Muscle layer of colon (tissue), 2 donors: ENCODE measurements at regions not wholly inside any gene's neighbourhood (a gene's known extent, or its start where the extent isn't known, plus 50 kb on each side); places are given as distances from the start of the nearest gene placed in this dataset.
A peak's percentile ranks its signal among the peaks of the same experiment; 100 is the strongest.
"Not testable (repeated sequence)": the region's sequence is repeated elsewhere in the genome, so short reads cannot be mapped to it uniquely, and the experiment has no call there.

Source experiments
- H3K27ac ChIP-seq: one replicate; pipeline ENCODE4 v1.7.0; 2013; ENCODE audit warnings: low read depth, mild to moderate bottlenecking, low read length, moderate library complexity
- H3K27me3 ChIP-seq, 2 donors: one replicate each; pipeline ENCODE4 v1.7.0; 2013; ENCODE audit warnings: low read length in 2 of 2, mild to moderate bottlenecking in 2 of 2; ENCODE audit not compliant: insufficient read depth in 2 of 2, control insufficient read depth in 1 of 2
- H3K36me3 ChIP-seq: one replicate; pipeline ENCODE4 v1.7.0; 2013; ENCODE audit warnings: mild to moderate bottlenecking, low read length; ENCODE audit not compliant: insufficient read depth
- H3K4me1 ChIP-seq: one replicate; pipeline ENCODE4 v1.7.0; 2013; ENCODE audit warnings: mild to moderate bottlenecking, low read length; ENCODE audit not compliant: insufficient read depth
- H3K4me3 ChIP-seq, 2 donors: one replicate each; pipeline ENCODE4 v1.7.0; 2013; ENCODE audit warnings: low read length in 2 of 2, low read depth in 1 of 2, mild to moderate bottlenecking in 1 of 2, moderate library complexity in 1 of 2
- H3K9ac ChIP-seq: one replicate; pipeline ENCODE4 v1.7.0; 2013; ENCODE audit warnings: low read length
- H3K9me3 ChIP-seq: one replicate; pipeline ENCODE4 v1.7.0; 2013; ENCODE audit warnings: mild to moderate bottlenecking, low read length
- donor health status: abdominal sarcoma.
- donor health status: Adenocarcinoma of cecum.

- Histone ChIP-seq H3K27me3 (no peaks in the 10 kb centered on the region), H3K27ac (no peak overlapping the region)
Observed at GRCh38 chr2:12549641-12550040, 167.1 kb upstream of the TRIB2 start.

GRCh38 chr2:12552092-12552491 lies 164.6 kb upstream of the TRIB2 start:
- no peaks in the 10 kb centered on the region for H3K27me3 ChIP-seq
- no peaks in the 10 kb centered on the region for H3K36me3 ChIP-seq
- no peak overlapping the region for H3K4me3 ChIP-seq
- no peak overlapping the region for H3K9ac ChIP-seq
- H3K9me3 ChIP-seq: no peaks in the 10 kb centered on the region
- H3K27ac ChIP-seq: no peak overlapping the region
- peaks cover 8% of the 10 kb centered on the region for H3K4me1 ChIP-seq

More at GRCh38 chr2:12549641-12550040, 167.1 kb upstream of the TRIB2 start:
- H3K36me3 ChIP-seq: no peaks in the 10 kb centered on the region
- H3K9ac ChIP-seq: no peak overlapping the region
- no peaks in the 10 kb centered on the region for H3K9me3 ChIP-seq
- no peak overlapping the region for H3K4me3 ChIP-seq
- peaks cover 3% of the 10 kb centered on the region for H3K4me1 ChIP-seq

- Histone ChIP-seq H3K4me1 (peaks cover 8% of the 10 kb centered on the region), H3K27me3 (no peaks in the 10 kb centered on the region), H3K9me3 (no peaks in the 10 kb centered on the region), H3K9ac (no peak overlapping the region), H3K36me3 (no peaks in the 10 kb centered on the region), H3K27ac (peak overlapping the region; percentile 22), H3K4me3 (no peak overlapping the region)
Observed at GRCh38 chr2:12554224-12555011, 162.3 kb upstream of the TRIB2 start.

- H3K4me1 ChIP-seq: peaks cover 8% of the 10 kb centered on the region
- no peaks in the 10 kb centered on the region for H3K27me3 ChIP-seq
Observed at GRCh38 chr2:12555012-12555645, 161.6 kb upstream of the TRIB2 start.

GRCh38 chr2:12556762-12557161 lies 160.0 kb upstream of the TRIB2 start:
- Histone ChIP-seq H3K27me3 (no peaks in the 10 kb centered on the region), H3K9me3 (no peaks in the 10 kb centered on the region), H3K27ac (no peak overlapping the region), H3K4me3 (no peak overlapping the region), H3K9ac (no peak overlapping the region), H3K4me1 (peaks cover 8% of the 10 kb centered on the region), H3K36me3 (no peaks in the 10 kb centered on the region)

More at GRCh38 chr2:12555012-12555645, 161.6 kb upstream of the TRIB2 start:
- H3K36me3 ChIP-seq: no peaks in the 10 kb centered on the region
- H3K4me3 ChIP-seq: no peak overlapping the region
- H3K9me3 ChIP-seq: no peaks in the 10 kb centered on the region
- peak overlapping the region; percentile 22 for H3K27ac ChIP-seq
- no peak overlapping the region for H3K9ac ChIP-seq

GRCh38 chr2:12557688-12558087 lies 159.0 kb upstream of the TRIB2 start:
- H3K36me3 ChIP-seq: no peaks in the 10 kb centered on the region
- H3K9ac ChIP-seq: no peak overlapping the region
- no peak overlapping the region for H3K4me3 ChIP-seq
- H3K4me1 ChIP-seq: peaks cover 8% of the 10 kb centered on the region
- H3K27me3 ChIP-seq: no peaks in the 10 kb centered on the region
- H3K9me3 ChIP-seq: no peaks in the 10 kb centered on the region
- no peak overlapping the region for H3K27ac ChIP-seq

- Histone ChIP-seq H3K4me1 (peaks cover 8% of the 10 kb centered on the region), H3K9me3 (no peaks in the 10 kb centered on the region), H3K4me3 (no peak overlapping the region), H3K36me3 (no peaks in the 10 kb centered on the region), H3K27ac (no peak overlapping the region), H3K27me3 (no peaks in the 10 kb centered on the region), H3K9ac (no peak overlapping the region)
Observed at GRCh38 chr2:12558519-12558918, 158.2 kb upstream of the TRIB2 start.

GRCh38 chr2:12560618-12561017 lies 156.1 kb upstream of the TRIB2 start:
- no peak overlapping the region for H3K27ac ChIP-seq
- no peaks in the 10 kb centered on the region for H3K4me1 ChIP-seq
- no peak overlapping the region for H3K4me3 ChIP-seq
- H3K27me3 ChIP-seq: no peaks in the 10 kb centered on the region
- H3K36me3 ChIP-seq: no peaks in the 10 kb centered on the region
- H3K9ac ChIP-seq: no peak overlapping the region
- no peaks in the 10 kb centered on the region for H3K9me3 ChIP-seq

- H3K9ac ChIP-seq: no peak overlapping the region
- no peaks in the 10 kb centered on the region for H3K4me1 ChIP-seq
- H3K4me3 ChIP-seq: no peak overlapping the region
- H3K27ac ChIP-seq: no peak overlapping the region
- no peaks in the 10 kb centered on the region for H3K27me3 ChIP-seq
- no peaks in the 10 kb centered on the region for H3K9me3 ChIP-seq
- no peaks in the 10 kb centered on the region for H3K36me3 ChIP-seq
Observed at GRCh38 chr2:12567411-12567810, 149.3 kb upstream of the TRIB2 start.

GRCh38 chr2:12569510-12569909 lies 147.2 kb upstream of the TRIB2 start:
- H3K27me3 ChIP-seq, H3K36me3 ChIP-seq, H3K4me1 ChIP-seq, H3K4me3 ChIP-seq, H3K9ac ChIP-seq, H3K27ac ChIP-seq, H3K9me3 ChIP-seq: not testable (repeated sequence)

GRCh38 chr2:12569929-12570328 lies 146.8 kb upstream of the TRIB2 start:
- H3K4me3 ChIP-seq, H3K9ac ChIP-seq, H3K36me3 ChIP-seq, H3K27me3 ChIP-seq, H3K27ac ChIP-seq, H3K4me1 ChIP-seq, H3K9me3 ChIP-seq: not testable (repeated sequence)

- Histone ChIP-seq H3K4me1 (no peaks in the 10 kb centered on the region), H3K9ac (no peak overlapping the region), H3K27me3 (no peaks in the 10 kb centered on the region), H3K4me3 (no peak overlapping the region), H3K9me3 (no peaks in the 10 kb centered on the region), H3K27ac (no peak overlapping the region), H3K36me3 (no peaks in the 10 kb centered on the region)
Observed at GRCh38 chr2:12577091-12577490, 139.6 kb upstream of the TRIB2 start.
